K562 (cell line): ENCODE measurements at regions not wholly inside any gene's neighbourhood (a gene's known extent, or its start where the extent isn't known, plus 50 kb on each side); places are given as distances from the start of the nearest gene placed in this dataset.

Experiments used
- ATAC-seq: fragments of 200-7000 bp; cut with Tn5 transposase; 3 replicates; pipeline ENCODE4 v1.9.1; 2020; ENCODE audit warnings: moderate library complexity
- BruUV-seq: library from RNA; stranded (reverse); fragments of 400-500 nt; replicated peaks from 2 replicates; lab custom pipeline; 2021; lab: Mats Ljungman, UMichigan
- CTCF ChIA-PET: fragments of 300-600 bp; formaldehyde crosslinking; extraction: SDS; loops from one replicate; lab custom pipeline; 2021; ENCODE audit warnings: low intra/inter-chr PET ratio; lab: Yijun Ruan, JAX
- POLR2A ChIA-PET: fragments of 300-600, 350-650 bp; sonication (Branson Sonifier 250); formaldehyde crosslinking; extraction: SDS; loops from one replicate; lab custom pipeline; 2021; ENCODE audit warnings: antibody characterized with exemption, inconsistent platforms; lab: Yijun Ruan, JAX
- DNase-seq, 4 experiments: peaks; one replicate each; pipeline versions ENCODE4 v3.0.0 to v3.0.0-alpha.2; 2011 to 2018; ENCODE audit warnings: low spot score in 3 of 4, mixed read lengths in 3 of 4; ENCODE audit errors: extremely low read depth in 1 of 4
- FAIRE-seq: peaks from 2 replicates; lab custom pipeline; 2011; peaks lifted over from hg19 to GRCh38; lab: Jason Lieb, UNC
- H2AFZ ChIP-seq: 2 replicates; pipeline ENCODE4 v1.6.0; 2011; ENCODE audit warnings: low read depth, low read length, control low read depth, inconsistent platforms
- H3K27ac ChIP-seq: fragments of 200-600 bp; 3 replicates; pipeline ENCODE4 v1.8.0; 2011; ENCODE audit warnings: low read depth, mild to moderate bottlenecking, control low read depth, inconsistent platforms, low read length, moderate library complexity, mixed read lengths; ENCODE audit errors: extremely low read depth
- H3K27me3 ChIP-seq, 2 experiments: fragments of 300-600 bp in 1 of 2; 2 replicates in 1 of 2; 3 replicates in 1 of 2; pipeline versions ENCODE4 v1.6.0 to v1.8.0; 2011; ENCODE audit warnings: inconsistent platforms in 2 of 2, low read length in 2 of 2, mild to moderate bottlenecking in 1 of 2, mixed read lengths in 1 of 2, moderate library complexity in 1 of 2; ENCODE audit not compliant: control insufficient read depth in 2 of 2, insufficient read depth in 2 of 2
- H3K36me3 ChIP-seq: fragments of 300-600 bp; 3 replicates; pipeline ENCODE4 v1.8.0; 2011; ENCODE audit warnings: mild to moderate bottlenecking, low read length, inconsistent platforms; ENCODE audit not compliant: control insufficient read depth, insufficient read depth
- H3K4me1 ChIP-seq, 2 experiments: fragments of 200-600 bp in 1 of 2; replicated peaks in 1 of 2; 2 replicates in 1 of 2; 3 replicates in 1 of 2; pipeline versions ENCODE4 v1.5.1 to v1.8.0; 2011; ENCODE audit warnings: inconsistent platforms in 2 of 2, low read length in 2 of 2, mild to moderate bottlenecking in 1 of 2, mixed read lengths in 1 of 2, moderate library complexity in 1 of 2; ENCODE audit not compliant: control insufficient read depth in 2 of 2, insufficient read depth in 2 of 2
- H3K4me2 ChIP-seq: 2 replicates; pipeline ENCODE4 v1.6.1; 2011; ENCODE audit warnings: low read length, control low read depth, inconsistent platforms, mixed read lengths; ENCODE audit not compliant: insufficient read depth
- H3K4me3 ChIP-seq: fragments of 200-600 bp; sonication (generic), shearing (Covaris generic); 2 replicates; pipeline ENCODE4 v1.5.1; 2016; ENCODE audit warnings: control low read depth, inconsistent platforms
- H3K79me2 ChIP-seq: fragments of 200-600 bp; 3 replicates; pipeline ENCODE4 v1.8.0; 2011; ENCODE audit warnings: low read length, inconsistent platforms; ENCODE audit not compliant: control insufficient read depth, insufficient read depth
- H3K9ac ChIP-seq, 2 experiments: 2 replicates each; pipeline versions ENCODE4 v1.6.0 to v1.6.1; 2011; ENCODE audit warnings: low read depth in 2 of 2, low read length in 2 of 2, control low read depth in 1 of 2, inconsistent platforms in 1 of 2, mild to moderate bottlenecking in 1 of 2, mixed read lengths in 1 of 2; ENCODE audit not compliant: insufficient read depth in 1 of 2
- H3K9me1 ChIP-seq: one replicate; pipeline ENCODE4 v1.6.0; 2011; ENCODE audit warnings: inconsistent platforms, mild to moderate bottlenecking, low read length, moderate library complexity; ENCODE audit not compliant: control insufficient read depth, insufficient read depth
- H3K9me3 ChIP-seq: replicated peaks from 2 replicates; pipeline ENCODE4 v1.5.1; 2011; ENCODE audit warnings: low read depth, low read length, inconsistent platforms; ENCODE audit not compliant: control insufficient read depth, insufficient read depth
- H4K20me1 ChIP-seq: replicated peaks from 2 replicates; pipeline ENCODE4 v1.6.1; 2011; ENCODE audit warnings: low read length, inconsistent platforms, mixed read lengths; ENCODE audit not compliant: control insufficient read depth, insufficient read depth
- CREM ChIP-seq: IDR thresholded peaks from 2 replicates; pipeline ENCODE4 v1.6.1; 2014; ENCODE audit warnings: antibody characterized with exemption, low read depth
- EHMT2 ChIP-seq: fragments of 450-650 bp; IDR thresholded peaks from 2 replicates; pipeline ENCODE4 v1.6.1; 2018; ENCODE audit warnings: antibody characterized with exemption
- ETV1 ChIP-seq: fragments of 450-650 bp; conservative IDR thresholded peaks from 2 replicates; pipeline ENCODE4 v1.6.1; 2016; ENCODE audit warnings: missing genetic modification characterization, control low read depth, low read depth, missing compliant biosample characterization
- FOXK2 ChIP-seq, 2 experiments: fragments of 450-650 bp; IDR thresholded peaks in 1 of 2; conservative IDR thresholded peaks in 1 of 2; 2 replicates each; pipeline ENCODE4 v1.6.1; 2016; ENCODE audit warnings: low read depth in 2 of 2, mild to moderate bottlenecking in 1 of 2
- NCOA1 ChIP-seq: fragments of 450-650 bp; IDR thresholded peaks from 2 replicates; pipeline ENCODE4 v1.6.1; 2016; ENCODE audit warnings: low read depth
- SPI1 ChIP-seq: IDR thresholded peaks from 2 replicates; pipeline ENCODE4 v1.6.1; 2011; ENCODE audit warnings: low read depth, low read length, control low read depth, borderline replicate concordance
- TBL1XR1 ChIP-seq, 2 experiments: IDR thresholded peaks; 2 replicates each; pipeline ENCODE4 v1.6.1; 2012; ENCODE audit warnings: improper control_type of control experiment in 2 of 2, low read length in 2 of 2, mild to moderate bottlenecking in 1 of 2
- TEAD1 ChIP-seq, 2 experiments: fragments of 450-650 bp in 1 of 2; sonication (generic) in 1 of 2; formaldehyde crosslinking; IDR thresholded peaks; 2 replicates each; pipeline versions ENCODE4 v1.4.0 to v1.8.0; 2020 to 2022; ENCODE audit warnings: mild to moderate bottlenecking in 2 of 2, missing genetic modification reagents in 1 of 2
- ZNF282 ChIP-seq: sonication (generic); formaldehyde crosslinking; IDR thresholded peaks from 2 replicates; pipeline ENCODE4 v1.8.1; 2023; ENCODE audit warnings: missing genetic modification reagents
- ZNF518B ChIP-seq: fragments of 250-450 bp; sonication (Bioruptor Pico); IDR thresholded peaks from 2 replicates; pipeline ENCODE4 v1.5.0; 2021; ENCODE audit warnings: mild to moderate bottlenecking, moderate library complexity
- WGBS: fragments of 100-300 bp; shearing (Covaris generic); methylation state at CpG from one replicate; pipeline ENCODE4 v1.1.6; 2016; ENCODE audit warnings: low coverage, mixed read lengths; ENCODE audit not compliant: insufficient coverage; ENCODE audit errors: missing lambda C conversion rate; 5-methylcytosine and 5-hydroxymethylcytosine counted together
- in situ Hi-C: fragments of 300-500 bp; cut with MboI; formaldehyde crosslinking; loops from 4 replicates; pipeline ENCODE4 v1.15.0; 2018; ENCODE audit warnings: inconsistent platforms, mixed read lengths
- intact Hi-C: fragments of 100-400 bp; cut with micrococcal nuclease; formaldehyde crosslinking; loops from 2 replicates; pipeline ENCODE4 v1.14.2; 2022
- TF ChIP-seq, protein P1 (sequence below): sonication (generic); formaldehyde crosslinking; IDR thresholded peaks from 2 replicates; pipeline ENCODE4 v1.5.0; 2020; ENCODE audit warnings: missing genetic modification reagents
- TF ChIP-seq, protein P2 (sequence below): fragments of 200-800 bp; sonication (Bioruptor generic); IDR thresholded peaks from 2 replicates; pipeline ENCODE4 v1.6.1; 2016; ENCODE audit warnings: missing genetic modification characterization, missing compliant biosample characterization

DNA sequence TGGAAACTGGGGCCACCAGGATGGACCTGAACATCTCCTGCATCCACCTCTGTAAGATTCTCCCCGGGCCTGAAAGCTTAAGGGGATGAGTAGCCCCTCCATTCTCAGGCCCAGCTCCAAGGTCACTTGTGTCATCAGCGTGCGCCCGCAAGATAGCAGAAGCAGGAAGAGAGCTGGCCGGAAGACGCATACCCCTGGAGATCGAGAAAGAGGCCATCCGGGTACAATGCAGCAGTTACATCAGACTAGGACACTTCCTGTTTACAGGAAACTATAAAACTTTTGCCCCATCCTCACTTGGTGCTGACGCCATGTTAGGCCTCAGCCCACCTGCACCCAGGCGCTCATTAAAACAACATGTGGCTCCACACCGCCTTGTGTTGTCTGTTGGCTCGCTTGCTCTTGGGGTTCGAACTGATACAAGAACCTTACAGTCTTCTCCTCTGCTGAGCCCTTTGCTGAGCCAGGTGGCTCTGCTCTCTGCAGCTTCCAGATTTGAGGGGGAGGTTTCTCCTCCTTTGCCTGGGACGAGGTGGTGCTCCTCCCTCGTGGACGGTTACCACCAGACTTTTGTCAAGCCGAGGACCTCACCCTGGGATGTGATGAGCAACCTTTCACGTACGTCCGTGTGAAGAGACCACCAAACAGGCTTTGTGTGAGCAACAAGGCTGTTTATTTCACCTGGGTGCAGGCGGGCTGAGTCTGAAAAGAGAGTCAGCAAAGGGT, 277.5 kb upstream of the C1orf174 start:
- DNase-seq (peak; percentile 5 to 18 (median 6)), FAIRE-seq (no peak), ATAC-seq (peak; percentile 32)
- no TSS peak for BruUV-seq
- Histone ChIP-seq H4K20me1 (no peaks in the 10 kb centered on the region), H3K36me3 (no peaks in the 10 kb centered on the region), H3K27me3 (peaks cover 2 to 25% of the 10 kb centered on the region in 2 experiments; a peak in 2 of 5 replicates), H3K9me1 (no peaks in the 10 kb centered on the region), H3K27ac (no peak overlapping the region), H3K9ac (no peak overlapping the region), H3K79me2 (no peaks in the 10 kb centered on the region), H2AFZ (peak overlapping the region; percentile 68), H3K4me3 (no peak overlapping the region), H3K4me2 (0 out of 2 replicates have a peak overlapping the region, but pooled peaks have one; percentile 5), H3K9me3 (no peaks in the 10 kb centered on the region), H3K4me1 (no peaks in the 10 kb centered on the region)
- CTCF ChIA-PET = no interaction called here
- intact Hi-C loops (no loop called here), in situ Hi-C loops (no loop called here)
- 10% methylated on average over 20 of the region's 21 CpGs for WGBS
- POLR2A ChIA-PET = interaction anchor here (0.7 kb wide), 1 partner anchor 23 kb away, joined by 3 read pairs; no protein-coding TSS in a partner anchor
- TF ChIP-seq, protein P1, sequence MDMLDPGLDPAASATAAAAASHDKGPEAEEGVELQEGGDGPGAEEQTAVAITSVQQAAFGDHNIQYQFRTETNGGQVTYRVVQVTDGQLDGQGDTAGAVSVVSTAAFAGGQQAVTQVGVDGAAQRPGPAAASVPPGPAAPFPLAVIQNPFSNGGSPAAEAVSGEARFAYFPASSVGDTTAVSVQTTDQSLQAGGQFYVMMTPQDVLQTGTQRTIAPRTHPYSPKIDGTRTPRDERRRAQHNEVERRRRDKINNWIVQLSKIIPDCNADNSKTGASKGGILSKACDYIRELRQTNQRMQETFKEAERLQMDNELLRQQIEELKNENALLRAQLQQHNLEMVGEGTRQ (CRISPR knock-in tag) = no peak
- TF ChIP-seq ETV1 (tag) = peak; percentile 34
- TF ChIP-seq ZNF518B (CRISPR knock-in tag) = no peak
- no peak for TF ChIP-seq TBL1XR1 (IDR thresholded peaks at IDR 0.05; ENCODE audit: low read length in 2 of 2)
- no peak for TF ChIP-seq TEAD1 (CRISPR knock-in tag; IDR thresholded peaks at IDR 0.05)
- no peak for TF ChIP-seq ZNF282 (CRISPR knock-in tag)
- TF ChIP-seq EHMT2 = peak; percentile 83; the same call in 1 of the 2 replicates
- TF ChIP-seq CREM = peak; percentile 83
- TF ChIP-seq, protein P2, sequence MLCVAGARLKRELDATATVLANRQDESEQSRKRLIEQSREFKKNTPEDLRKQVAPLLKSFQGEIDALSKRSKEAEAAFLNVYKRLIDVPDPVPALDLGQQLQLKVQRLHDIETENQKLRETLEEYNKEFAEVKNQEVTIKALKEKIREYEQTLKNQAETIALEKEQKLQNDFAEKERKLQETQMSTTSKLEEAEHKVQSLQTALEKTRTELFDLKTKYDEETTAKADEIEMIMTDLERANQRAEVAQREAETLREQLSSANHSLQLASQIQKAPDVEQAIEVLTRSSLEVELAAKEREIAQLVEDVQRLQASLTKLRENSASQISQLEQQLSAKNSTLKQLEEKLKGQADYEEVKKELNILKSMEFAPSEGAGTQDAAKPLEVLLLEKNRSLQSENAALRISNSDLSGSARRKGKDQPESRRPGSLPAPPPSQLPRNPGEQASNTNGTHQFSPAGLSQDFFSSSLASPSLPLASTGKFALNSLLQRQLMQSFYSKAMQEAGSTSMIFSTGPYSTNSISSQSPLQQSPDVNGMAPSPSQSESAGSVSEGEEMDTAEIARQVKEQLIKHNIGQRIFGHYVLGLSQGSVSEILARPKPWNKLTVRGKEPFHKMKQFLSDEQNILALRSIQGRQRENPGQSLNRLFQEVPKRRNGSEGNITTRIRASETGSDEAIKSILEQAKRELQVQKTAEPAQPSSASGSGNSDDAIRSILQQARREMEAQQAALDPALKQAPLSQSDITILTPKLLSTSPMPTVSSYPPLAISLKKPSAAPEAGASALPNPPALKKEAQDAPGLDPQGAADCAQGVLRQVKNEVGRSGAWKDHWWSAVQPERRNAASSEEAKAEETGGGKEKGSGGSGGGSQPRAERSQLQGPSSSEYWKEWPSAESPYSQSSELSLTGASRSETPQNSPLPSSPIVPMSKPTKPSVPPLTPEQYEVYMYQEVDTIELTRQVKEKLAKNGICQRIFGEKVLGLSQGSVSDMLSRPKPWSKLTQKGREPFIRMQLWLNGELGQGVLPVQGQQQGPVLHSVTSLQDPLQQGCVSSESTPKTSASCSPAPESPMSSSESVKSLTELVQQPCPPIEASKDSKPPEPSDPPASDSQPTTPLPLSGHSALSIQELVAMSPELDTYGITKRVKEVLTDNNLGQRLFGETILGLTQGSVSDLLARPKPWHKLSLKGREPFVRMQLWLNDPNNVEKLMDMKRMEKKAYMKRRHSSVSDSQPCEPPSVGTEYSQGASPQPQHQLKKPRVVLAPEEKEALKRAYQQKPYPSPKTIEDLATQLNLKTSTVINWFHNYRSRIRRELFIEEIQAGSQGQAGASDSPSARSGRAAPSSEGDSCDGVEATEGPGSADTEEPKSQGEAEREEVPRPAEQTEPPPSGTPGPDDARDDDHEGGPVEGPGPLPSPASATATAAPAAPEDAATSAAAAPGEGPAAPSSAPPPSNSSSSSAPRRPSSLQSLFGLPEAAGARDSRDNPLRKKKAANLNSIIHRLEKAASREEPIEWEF (CRISPR knock-in tag) = no peak
- TF ChIP-seq FOXK2 (conservative IDR thresholded peaks at IDR 0.05 in 1 of 2, IDR thresholded peaks at IDR 0.05 in 1 of 2; ENCODE audit: low read depth in 2 of 2) = peak; percentile 15 to 55; a peak in 1 of 4 replicates
- TF ChIP-seq SPI1 = peak; percentile 9; the same call in 1 of the 2 replicates
- no peak for TF ChIP-seq NCOA1
